ENCODE measurements at regions not wholly inside any gene's neighbourhood (a gene's known extent, or its start where the extent isn't known, plus 50 kb on each side); places are given as distances from the start of the nearest gene placed in this dataset.

DNA sequence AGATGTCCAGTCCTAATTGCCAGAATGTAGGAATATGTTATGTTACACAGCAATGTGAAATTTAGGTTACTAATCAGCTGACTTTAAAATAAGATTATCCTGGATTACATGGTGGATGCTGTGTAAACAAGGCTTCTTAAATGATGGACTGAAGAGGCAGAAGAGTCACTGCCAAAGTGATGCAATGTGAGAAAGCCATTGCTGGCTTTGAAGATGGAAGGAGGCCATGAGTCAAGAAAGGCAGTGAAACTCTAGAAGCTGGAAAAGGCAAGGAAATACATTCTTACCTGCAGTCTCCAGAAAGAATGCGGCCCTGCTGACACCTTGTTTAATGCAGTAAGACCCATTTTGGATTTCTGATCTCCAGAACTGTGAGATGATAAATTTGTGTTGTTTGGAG lies 179.1 kb upstream of the ZPLD1 start:
- ChIA-PET POLR2A (no interaction called here), CTCF (no interaction called here)
- Mint-ChIP-seq H3K9me3 (no peaks in the 10 kb centered on the region), H3K4me3 (no peak overlapping the region), H3K27ac (no peak overlapping the region), H3K4me1 (no peaks in the 10 kb centered on the region), H3K36me3 (no peaks in the 10 kb centered on the region), H3K27me3 (peaks cover 4 to 22% of the 10 kb centered on the region in 2 donors)
- Histone ChIP-seq H3K4me1 (ENCODE audit: insufficient read depth, low read length) (no peaks in the 10 kb centered on the region), H3K27me3 (ENCODE audit: insufficient read depth, low read length, poor library complexity, severe bottlenecking) (no peaks in the 10 kb centered on the region), H3K9me3 (ENCODE audit: low read length) (no peaks in the 10 kb centered on the region), H3K36me3 (ENCODE audit: insufficient read depth, low read length) (no peaks in the 10 kb centered on the region), H3K27ac (ENCODE audit: low read depth, low read length) (no peak overlapping the region), H3K4me3 (ENCODE audit: low read length) (no peak overlapping the region)
- DNase-seq, result no peak

DNA sequence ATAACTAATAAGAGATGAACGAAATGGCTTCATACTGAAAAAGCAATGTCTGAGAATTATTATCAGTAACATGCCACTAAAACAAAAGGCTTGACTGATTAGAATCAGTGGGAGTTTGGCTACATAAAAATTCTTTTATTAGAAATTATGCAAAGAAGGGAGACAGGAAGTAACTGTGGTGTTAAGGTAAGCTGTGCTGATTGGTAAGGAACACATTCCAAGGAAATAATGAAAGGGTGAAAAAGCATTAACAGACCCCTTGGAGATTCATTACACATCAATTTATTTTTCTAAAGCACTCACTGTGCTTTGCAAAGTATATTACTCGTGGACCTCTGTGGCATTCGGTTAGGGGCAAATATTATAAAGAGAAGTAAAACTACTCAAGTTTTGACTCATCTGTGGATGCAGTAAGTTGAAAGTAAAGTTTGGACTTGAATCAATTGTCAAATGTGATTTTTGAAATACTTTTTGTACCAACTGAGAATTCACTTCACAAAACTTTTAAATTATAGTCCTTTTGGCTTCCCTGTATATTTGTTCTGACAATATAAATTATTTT lies 176.1 kb upstream of the ZPLD1 start:
- Mint-ChIP-seq H3K36me3 (no peaks in the 10 kb centered on the region), H3K4me3 (no peak overlapping the region), H3K4me1 (no peaks in the 10 kb centered on the region), H3K27me3 (peaks cover 0 to 10% of the 10 kb centered on the region in 2 donors), H3K9me3 (no peaks in the 10 kb centered on the region), H3K27ac (no peak overlapping the region)
- no peaks in the 10 kb centered on the region for H3K36me3 ChIP-seq (ENCODE audit: insufficient read depth, low read length)
- DNase-seq, result no peak
- no peaks in the 10 kb centered on the region for H3K27me3 ChIP-seq (ENCODE audit: insufficient read depth, low read length, poor library complexity, severe bottlenecking)
- CTCF ChIA-PET, result no interaction called here
- H3K4me1 ChIP-seq (ENCODE audit: insufficient read depth, low read length), result no peaks in the 10 kb centered on the region
- POLR2A ChIA-PET, result no interaction called here
- H3K9me3 ChIP-seq (ENCODE audit: low read length), result no peaks in the 10 kb centered on the region
- H3K4me3 ChIP-seq (ENCODE audit: low read length), result no peak overlapping the region
- H3K27ac ChIP-seq (ENCODE audit: low read depth, low read length), result no peak overlapping the region

GRCh38 chr3:102259663-102260062 lies 175.2 kb upstream of the ZPLD1 start:
- Histone ChIP-seq H3K27ac (ENCODE audit: low read depth, low read length) (no peak overlapping the region), H3K4me3 (ENCODE audit: low read length) (no peak overlapping the region), H3K36me3 (ENCODE audit: insufficient read depth, low read length) (no peaks in the 10 kb centered on the region), H3K4me1 (ENCODE audit: insufficient read depth, low read length) (no peaks in the 10 kb centered on the region), H3K9me3 (ENCODE audit: low read length) (no peaks in the 10 kb centered on the region), H3K27me3 (ENCODE audit: insufficient read depth, low read length, poor library complexity, severe bottlenecking) (no peaks in the 10 kb centered on the region)
- H3K4me3 Mint-ChIP-seq, result no peak overlapping the region
- DNase-seq, result no peak
- no peaks in the 10 kb centered on the region for H3K36me3 Mint-ChIP-seq
- H3K27me3 Mint-ChIP-seq, result peaks cover 0 to 6% of the 10 kb centered on the region in 2 donors
- no peak overlapping the region for H3K27ac Mint-ChIP-seq
- no peaks in the 10 kb centered on the region for H3K4me1 Mint-ChIP-seq
- ChIA-PET CTCF (no interaction called here), POLR2A (no interaction called here)
- H3K9me3 Mint-ChIP-seq, result no peaks in the 10 kb centered on the region

- H3K27ac ChIP-seq (ENCODE audit: low read depth, low read length), result no peak overlapping the region
- POLR2A ChIA-PET, result no interaction called here
- no peaks in the 10 kb centered on the region for H3K27me3 ChIP-seq (ENCODE audit: insufficient read depth, low read length, poor library complexity, severe bottlenecking)
- H3K9me3 ChIP-seq (ENCODE audit: low read length), result no peaks in the 10 kb centered on the region
- peaks cover 0 to 31% of the 10 kb centered on the region in 2 donors for H3K27me3 Mint-ChIP-seq
- H3K27ac Mint-ChIP-seq, result no peak overlapping the region
- H3K36me3 ChIP-seq (ENCODE audit: insufficient read depth, low read length), result no peaks in the 10 kb centered on the region
- CTCF ChIA-PET, result no interaction called here
- no peak overlapping the region for H3K4me3 ChIP-seq (ENCODE audit: low read length)
- no peak overlapping the region for H3K4me3 Mint-ChIP-seq
- H3K4me1 Mint-ChIP-seq, result no peaks in the 10 kb centered on the region
- H3K4me1 ChIP-seq (ENCODE audit: insufficient read depth, low read length), result no peaks in the 10 kb centered on the region
- no peaks in the 10 kb centered on the region for H3K36me3 Mint-ChIP-seq
- H3K9me3 Mint-ChIP-seq, result peaks cover 0 to 2% (median 0%) of the 10 kb centered on the region in 5 donors
- DNase-seq, result no peak
These were observed 169.1 kb upstream of the ZPLD1 start for GRCh38 chr3:102265720-102266119.

DNA sequence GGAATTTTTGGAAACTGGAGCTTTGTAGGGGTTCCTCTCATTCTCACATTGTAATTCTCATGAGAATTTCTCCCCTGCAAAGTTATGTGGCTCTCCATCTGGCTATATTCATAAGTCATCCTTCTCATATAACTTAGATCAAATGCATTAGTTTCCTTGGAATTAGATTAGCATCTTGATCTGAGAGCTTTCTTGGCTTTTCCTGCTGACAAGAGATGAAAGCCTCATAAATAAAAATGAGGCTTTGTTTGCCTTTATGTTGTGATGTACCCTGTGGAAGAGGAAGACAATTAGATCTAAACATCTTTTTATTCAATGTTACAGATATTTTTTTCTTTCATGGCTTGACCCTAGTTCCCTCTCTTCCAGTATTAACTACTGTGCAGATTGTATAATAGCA lies 165.4 kb upstream of the ZPLD1 start:
- Mint-ChIP-seq H3K36me3 (no peaks in the 10 kb centered on the region), H3K27me3 (peaks cover 0 to 28% of the 10 kb centered on the region in 2 donors), H3K9me3 (peaks cover 0 to 2% (median 0%) of the 10 kb centered on the region in 5 donors), H3K27ac (no peak overlapping the region), H3K4me3 (no peak overlapping the region), H3K4me1 (no peaks in the 10 kb centered on the region)
- Histone ChIP-seq H3K27me3 (ENCODE audit: insufficient read depth, low read length, poor library complexity, severe bottlenecking) (no peaks in the 10 kb centered on the region), H3K27ac (ENCODE audit: low read depth, low read length) (no peak overlapping the region), H3K4me3 (ENCODE audit: low read length) (no peak overlapping the region), H3K9me3 (ENCODE audit: low read length) (no peaks in the 10 kb centered on the region), H3K4me1 (ENCODE audit: insufficient read depth, low read length) (no peaks in the 10 kb centered on the region), H3K36me3 (ENCODE audit: insufficient read depth, low read length) (no peaks in the 10 kb centered on the region)
- no peak for DNase-seq
- ChIA-PET CTCF (no interaction called here), POLR2A (no interaction called here)

- Mint-ChIP-seq H3K27ac (no peak overlapping the region), H3K9me3 (peaks cover 4 to 13% (median 7%) of the 10 kb centered on the region in 5 donors), H3K36me3 (no peaks in the 10 kb centered on the region), H3K27me3 (peaks cover 14 to 42% of the 10 kb centered on the region in 2 donors), H3K4me3 (no peak overlapping the region), H3K4me1 (no peaks in the 10 kb centered on the region)
- CTCF ChIA-PET, result no interaction called here
- DNase-seq, result no peak
- Histone ChIP-seq H3K4me3 (ENCODE audit: low read length) (no peak overlapping the region), H3K27me3 (ENCODE audit: insufficient read depth, low read length, poor library complexity, severe bottlenecking) (no peaks in the 10 kb centered on the region), H3K9me3 (ENCODE audit: low read length) (no peaks in the 10 kb centered on the region), H3K27ac (ENCODE audit: low read depth, low read length) (no peak overlapping the region), H3K36me3 (ENCODE audit: insufficient read depth, low read length) (no peaks in the 10 kb centered on the region), H3K4me1 (ENCODE audit: insufficient read depth, low read length) (no peaks in the 10 kb centered on the region)
- POLR2A ChIA-PET, result no interaction called here
These were observed 144.6 kb upstream of the ZPLD1 start for GRCh38 chr3:102290241-102290640.

- ChIA-PET CTCF (no interaction called here), POLR2A (no interaction called here)
- H3K4me1 ChIP-seq (ENCODE audit: insufficient read depth, low read length), result no peaks in the 10 kb centered on the region
- no peak for DNase-seq
- H3K4me3 Mint-ChIP-seq, result no peak overlapping the region
- no peak overlapping the region for H3K27ac Mint-ChIP-seq
- H3K27me3 Mint-ChIP-seq, result peaks cover 11 to 33% of the 10 kb centered on the region in 2 donors
- H3K9me3 ChIP-seq (ENCODE audit: low read length), result no peaks in the 10 kb centered on the region
- H3K9me3 Mint-ChIP-seq, result peaks cover 0 to 10% (median 4%) of the 10 kb centered on the region in 5 donors
- H3K36me3 ChIP-seq (ENCODE audit: insufficient read depth, low read length), result no peaks in the 10 kb centered on the region
- H3K4me3 ChIP-seq (ENCODE audit: low read length), result no peak overlapping the region
- H3K27me3 ChIP-seq (ENCODE audit: insufficient read depth, low read length, poor library complexity, severe bottlenecking), result peaks cover 3% of the 10 kb centered on the region
- no peak overlapping the region for H3K27ac ChIP-seq (ENCODE audit: low read depth, low read length)
- no peaks in the 10 kb centered on the region for H3K4me1 Mint-ChIP-seq
- no peaks in the 10 kb centered on the region for H3K36me3 Mint-ChIP-seq
These were observed 139.1 kb upstream of the ZPLD1 start for GRCh38 chr3:102295756-102296155.

DNA sequence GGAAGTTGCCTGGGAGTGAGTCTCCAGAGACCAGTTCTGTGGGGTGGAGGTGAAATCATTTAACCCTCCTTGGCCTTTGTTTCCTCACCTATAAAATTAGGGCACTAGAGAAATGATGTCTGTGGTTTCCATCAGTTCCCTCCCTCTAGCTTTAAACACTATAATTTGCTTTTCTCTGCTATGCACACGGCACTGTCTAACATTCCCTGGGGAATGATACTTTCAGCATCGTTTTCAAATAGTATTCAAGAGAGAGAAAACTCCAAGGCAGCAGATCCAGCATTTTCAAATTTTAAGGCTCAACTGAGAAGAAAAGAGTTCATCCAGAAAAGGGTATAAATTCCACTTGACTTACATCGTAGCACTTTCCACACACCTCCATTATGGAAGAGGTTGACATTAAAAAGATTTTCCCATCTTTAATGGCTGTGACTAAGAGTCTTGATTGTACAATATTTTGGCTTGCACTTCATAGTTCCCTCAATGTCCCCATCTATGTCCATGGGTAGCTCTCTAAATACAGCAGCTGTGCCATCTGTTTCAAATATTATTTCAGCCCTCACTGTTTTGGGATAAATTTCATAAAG lies 137.7 kb upstream of the ZPLD1 start:
- Histone ChIP-seq H3K4me1 (ENCODE audit: insufficient read depth, low read length) (no peaks in the 10 kb centered on the region), H3K4me3 (ENCODE audit: low read length) (no peak overlapping the region), H3K36me3 (ENCODE audit: insufficient read depth, low read length) (no peaks in the 10 kb centered on the region), H3K27ac (ENCODE audit: low read depth, low read length) (no peak overlapping the region), H3K9me3 (ENCODE audit: low read length) (no peaks in the 10 kb centered on the region), H3K27me3 (ENCODE audit: insufficient read depth, low read length, poor library complexity, severe bottlenecking) (peaks cover 3% of the 10 kb centered on the region)
- H3K9me3 Mint-ChIP-seq, result peaks cover 0 to 10% (median 4%) of the 10 kb centered on the region in 5 donors
- peaks cover 5 to 28% of the 10 kb centered on the region in 2 donors for H3K27me3 Mint-ChIP-seq
- H3K4me1 Mint-ChIP-seq, result no peaks in the 10 kb centered on the region
- no peak overlapping the region for H3K27ac Mint-ChIP-seq
- CTCF ChIA-PET, result no interaction called here
- DNase-seq, result no peak
- H3K4me3 Mint-ChIP-seq, result no peak overlapping the region
- peaks cover 0 to under 1% (median 0%) of the 10 kb centered on the region in 3 donors for H3K36me3 Mint-ChIP-seq
- POLR2A ChIA-PET, result no interaction called here

Measured in CD8-positive, alpha-beta memory T cell (primary cell).